ENCODE measurements at regions not wholly inside any gene's neighbourhood (a gene's known extent, or its start where the extent isn't known, plus 50 kb on each side); places are given as distances from the start of the nearest gene placed in this dataset.
"Not testable (repeated sequence)": the region's sequence is repeated elsewhere in the genome, so short reads cannot be mapped to it uniquely, and the experiment has no call there.

- H3K36me3 ChIP-seq: no peaks in the 10 kb centered on the region
- H3K4me1 ChIP-seq: no peaks in the 10 kb centered on the region
- H3K9me3 ChIP-seq (replicated peaks): no peaks in the 10 kb centered on the region
- no peak overlapping the region for H3K27ac ChIP-seq
- no peak overlapping the region for H3K4me3 ChIP-seq
- H3K27me3 ChIP-seq: no peaks in the 10 kb centered on the region
- no peak for DNase-seq
Observed at GRCh38 chr1:181206513-181206912, 118.0 kb downstream of the IER5 start.

DNA sequence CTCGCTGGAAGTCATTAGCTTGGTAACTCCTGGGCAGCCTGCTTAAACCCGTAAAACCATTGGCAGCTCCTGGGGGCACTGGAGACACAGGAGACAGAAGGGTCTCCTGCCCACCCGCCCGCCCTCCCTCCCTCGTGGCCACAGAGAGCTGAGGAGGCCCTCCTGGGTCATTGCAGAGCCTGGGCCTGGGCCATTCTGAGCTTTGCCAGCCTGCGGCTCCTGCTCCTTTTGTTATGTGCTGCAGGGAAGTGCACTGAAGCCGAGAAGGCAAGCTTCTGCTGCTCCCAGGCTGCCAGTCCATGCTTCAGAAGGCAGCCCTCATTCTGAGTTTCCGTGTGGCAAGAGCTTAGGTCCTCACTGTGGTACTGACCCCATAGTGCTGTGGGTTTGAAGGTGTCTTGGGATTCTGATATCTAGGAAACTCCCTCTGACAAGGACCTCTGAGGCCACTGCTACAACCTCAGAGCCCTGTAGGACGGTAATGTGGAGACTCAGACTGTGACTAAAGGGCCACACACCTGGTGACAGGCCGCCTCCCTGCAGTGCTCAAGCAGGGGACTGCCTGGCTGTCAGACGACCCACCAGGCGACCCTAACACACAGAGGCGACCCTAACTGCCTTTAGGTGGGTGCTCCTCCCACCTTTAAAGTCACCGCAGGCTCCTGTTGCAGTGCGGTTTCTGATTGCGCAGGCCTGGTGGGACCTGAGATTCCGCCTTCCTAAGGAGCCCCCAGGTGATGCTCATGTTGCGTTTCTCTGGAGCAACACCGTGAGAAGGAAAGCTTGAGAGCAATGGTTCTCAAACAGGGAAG is 118.7 kb downstream of the IER5 start:
- no peak overlapping the region for H3K27ac ChIP-seq
- no peaks in the 10 kb centered on the region for H3K36me3 ChIP-seq
- H3K4me3 ChIP-seq: no peak overlapping the region
- no peaks in the 10 kb centered on the region for H3K9me3 ChIP-seq (replicated peaks)
- no peaks in the 10 kb centered on the region for H3K4me1 ChIP-seq
- DNase-seq: no peak
- H3K27me3 ChIP-seq: no peaks in the 10 kb centered on the region

GRCh38 chr1:181208083-181208482 is 119.6 kb downstream of the IER5 start:
- Histone ChIP-seq H3K4me1 (no peaks in the 10 kb centered on the region), H3K27ac (no peak overlapping the region), H3K27me3 (peaks cover 4% of the 10 kb centered on the region; the same call in 1 of the 2 replicates), H3K4me3 (no peak overlapping the region), H3K36me3 (no peaks in the 10 kb centered on the region), H3K9me3 (replicated peaks) (no peaks in the 10 kb centered on the region)
- DNase-seq: no peak

DNA sequence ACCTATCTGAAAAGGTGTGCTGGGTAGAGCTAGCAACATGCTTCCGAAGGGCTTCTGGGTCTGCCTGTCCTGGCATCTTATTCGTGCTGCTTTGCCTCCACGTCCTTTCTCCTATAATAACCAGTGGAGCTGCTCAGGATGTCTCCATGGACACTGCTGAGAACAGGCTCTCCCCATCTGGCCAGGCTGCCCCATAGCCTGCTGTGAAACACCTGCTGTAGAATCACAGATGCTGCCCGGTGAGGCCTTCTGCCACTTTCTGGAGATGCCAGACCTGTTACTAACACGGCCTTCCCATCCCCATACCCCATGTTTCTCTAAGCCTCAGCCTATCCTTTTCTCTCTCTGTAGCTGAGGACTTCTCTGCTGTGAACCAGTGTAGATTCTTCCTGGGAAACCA is 120.5 kb downstream of the IER5 start:
- no peaks in the 10 kb centered on the region for H3K4me1 ChIP-seq
- DNase-seq: no peak
- H3K9me3 ChIP-seq (replicated peaks): no peaks in the 10 kb centered on the region
- H3K27ac ChIP-seq: no peak overlapping the region
- peaks cover 4% of the 10 kb centered on the region; the same call in 1 of the 2 replicates for H3K27me3 ChIP-seq
- no peak overlapping the region for H3K4me3 ChIP-seq
- no peaks in the 10 kb centered on the region for H3K36me3 ChIP-seq

DNA sequence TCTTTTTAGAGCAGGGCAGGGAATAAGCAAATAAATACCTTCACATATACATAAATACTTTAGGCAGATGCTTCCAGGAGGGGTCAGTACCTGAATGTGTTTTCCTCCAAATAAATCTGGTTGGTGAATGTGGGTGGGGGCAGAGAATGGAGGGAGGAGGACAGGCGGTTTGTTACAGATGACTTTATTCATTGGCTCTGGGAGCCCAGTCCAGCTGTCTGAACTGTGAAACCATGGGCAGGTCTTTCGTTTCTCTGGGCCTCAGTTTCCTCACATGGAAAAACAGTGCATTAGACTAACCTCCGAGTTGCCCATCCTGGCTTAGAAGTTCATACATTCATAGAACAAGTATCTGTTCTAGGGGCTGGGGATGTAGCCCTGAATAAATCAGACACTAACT is 124.6 kb downstream of the IER5 start:
- no peaks in the 10 kb centered on the region for H3K36me3 ChIP-seq
- no peaks in the 10 kb centered on the region for H3K4me1 ChIP-seq
- H3K27ac ChIP-seq: no peak overlapping the region
- H3K4me3 ChIP-seq: no peak overlapping the region
- no peak for DNase-seq
- H3K27me3 ChIP-seq: peaks cover 4% of the 10 kb centered on the region; the same call in 1 of the 2 replicates
- no peaks in the 10 kb centered on the region for H3K9me3 ChIP-seq (replicated peaks)

- Histone ChIP-seq H3K4me3 (no peak overlapping the region), H3K36me3 (no peaks in the 10 kb centered on the region), H3K9me3 (replicated peaks) (no peaks in the 10 kb centered on the region), H3K27me3 (peaks cover 4% of the 10 kb centered on the region; the same call in 1 of the 2 replicates), H3K27ac (no peak overlapping the region), H3K4me1 (no peaks in the 10 kb centered on the region)
- DNase-seq: no peak
Observed at GRCh38 chr1:181216591-181216994, 128.1 kb downstream of the IER5 start.

GRCh38 chr1:181219938-181220337 is 131.4 kb downstream of the IER5 start:
- Histone ChIP-seq H3K27ac (no peak overlapping the region), H3K9me3 (replicated peaks) (no peaks in the 10 kb centered on the region), H3K36me3 (no peaks in the 10 kb centered on the region), H3K4me3 (no peak overlapping the region), H3K27me3 (no peaks in the 10 kb centered on the region), H3K4me1 (no peaks in the 10 kb centered on the region)
- no peak for DNase-seq

DNA sequence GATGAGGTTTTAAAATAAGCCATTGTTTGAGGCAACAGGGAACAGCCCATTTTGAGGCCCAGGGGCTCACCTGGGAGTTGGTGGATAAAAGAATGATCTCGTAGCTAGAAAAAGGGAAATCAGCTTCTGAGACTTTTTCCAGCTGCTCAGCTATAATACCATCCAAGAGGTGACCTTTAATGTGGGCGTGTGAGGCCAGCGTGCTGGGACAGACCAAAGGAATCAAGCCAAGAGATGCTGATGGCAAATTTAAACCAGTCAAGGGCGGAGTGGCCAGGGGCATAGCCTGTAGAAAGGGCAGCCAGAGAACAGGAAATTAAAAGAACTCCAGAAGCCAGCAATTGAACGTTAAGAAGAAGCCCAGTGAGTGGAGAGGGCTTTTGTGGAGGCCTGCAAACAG is 132.6 kb downstream of the IER5 start:
- no peaks in the 10 kb centered on the region for H3K27me3 ChIP-seq
- no peak overlapping the region for H3K27ac ChIP-seq
- H3K4me3 ChIP-seq: no peak overlapping the region
- no peak for DNase-seq
- no peaks in the 10 kb centered on the region for H3K4me1 ChIP-seq
- H3K36me3 ChIP-seq: no peaks in the 10 kb centered on the region
- H3K9me3 ChIP-seq (replicated peaks): no peaks in the 10 kb centered on the region

DNA sequence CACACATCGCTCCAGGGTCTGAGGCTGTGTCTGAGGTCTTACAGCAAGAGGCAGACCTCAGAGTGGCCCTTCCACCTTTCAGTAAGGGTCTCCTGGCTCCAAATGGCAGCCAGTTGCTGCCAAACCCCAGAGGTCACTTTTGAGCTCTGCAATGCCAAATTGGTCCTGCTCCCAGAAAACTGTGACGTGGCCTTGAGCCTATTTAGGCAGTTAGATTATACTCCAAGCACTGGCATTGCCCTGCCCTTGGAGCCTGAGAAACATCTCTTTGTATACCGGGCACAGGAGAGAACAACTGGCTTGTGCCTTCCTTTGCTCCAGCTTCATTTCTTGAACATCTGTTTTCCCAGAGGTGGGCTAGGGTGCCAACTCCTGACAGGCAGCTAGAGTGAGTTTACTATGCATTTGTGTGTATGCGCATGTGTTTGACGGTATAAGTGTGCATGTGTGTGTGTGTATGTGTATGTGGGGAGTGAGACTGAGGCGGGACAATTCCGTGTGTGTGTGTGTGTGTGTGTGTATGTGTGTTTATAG is 134.5 kb downstream of the IER5 start:
- no peak for DNase-seq
- Histone ChIP-seq H3K4me3 (no peak overlapping the region), H3K4me1 (no peaks in the 10 kb centered on the region), H3K36me3 (no peaks in the 10 kb centered on the region), H3K9me3 (replicated peaks) (no peaks in the 10 kb centered on the region), H3K27me3 (no peaks in the 10 kb centered on the region), H3K27ac (no peak overlapping the region)

- not testable (repeated sequence) for H3K27me3 ChIP-seq; H3K36me3 ChIP-seq; H3K27ac ChIP-seq; DNase-seq; H3K4me3 ChIP-seq; H3K9me3 ChIP-seq (replicated peaks); H3K4me1 ChIP-seq
Observed at GRCh38 chr1:181226728-181227127, 138.2 kb downstream of the IER5 start.

DNA sequence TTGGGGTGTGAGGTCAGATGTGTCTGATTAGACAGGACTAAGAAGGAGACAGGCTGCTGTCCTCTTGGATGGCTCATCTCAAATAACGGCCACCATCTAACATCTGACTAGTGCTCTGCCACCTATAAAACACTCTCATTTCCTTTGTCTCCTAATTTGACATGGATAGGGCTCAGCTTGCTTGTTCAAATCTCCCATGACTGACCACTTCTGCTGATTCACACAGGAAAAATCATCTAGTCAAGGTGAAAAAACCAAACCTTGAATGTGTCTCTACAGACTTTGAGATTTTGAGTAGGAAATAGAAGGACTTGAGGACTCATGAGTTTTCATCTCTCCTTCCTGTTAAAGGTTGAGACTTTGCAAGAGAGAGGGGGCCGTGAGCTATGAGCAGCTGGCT is 150.6 kb downstream of the IER5 start:
- Histone ChIP-seq H3K36me3 (no peaks in the 10 kb centered on the region), H3K4me1 (no peaks in the 10 kb centered on the region), H3K4me3 (no peak overlapping the region), H3K27me3 (no peaks in the 10 kb centered on the region), H3K9me3 (replicated peaks) (no peaks in the 10 kb centered on the region), H3K27ac (no peak overlapping the region)
- DNase-seq: no peak

- not testable (repeated sequence) for H3K4me3 ChIP-seq; H3K27ac ChIP-seq; H3K27me3 ChIP-seq; H3K9me3 ChIP-seq (replicated peaks); H3K4me1 ChIP-seq; H3K36me3 ChIP-seq; DNase-seq
Observed at GRCh38 chr1:181246320-181246719, 157.8 kb downstream of the IER5 start.

GRCh38 chr1:181248361-181248760 is 159.9 kb downstream of the IER5 start:
- H3K27ac ChIP-seq; H3K4me3 ChIP-seq; H3K27me3 ChIP-seq; H3K36me3 ChIP-seq; DNase-seq; H3K9me3 ChIP-seq (replicated peaks); H3K4me1 ChIP-seq: not testable (repeated sequence)

GRCh38 chr1:181249186-181249585 is 160.7 kb downstream of the IER5 start:
- H3K27ac ChIP-seq: no peak overlapping the region
- no peaks in the 10 kb centered on the region for H3K36me3 ChIP-seq
- H3K27me3 ChIP-seq: no peaks in the 10 kb centered on the region
- DNase-seq: no peak
- H3K4me3 ChIP-seq: no peak overlapping the region
- no peaks in the 10 kb centered on the region for H3K9me3 ChIP-seq (replicated peaks)
- no peaks in the 10 kb centered on the region for H3K4me1 ChIP-seq

- H3K4me1 ChIP-seq: no peaks in the 10 kb centered on the region
- H3K36me3 ChIP-seq: no peaks in the 10 kb centered on the region
- no peaks in the 10 kb centered on the region for H3K9me3 ChIP-seq (replicated peaks)
- no peak overlapping the region for H3K27ac ChIP-seq
- DNase-seq: no peak
- no peaks in the 10 kb centered on the region for H3K27me3 ChIP-seq
- H3K4me3 ChIP-seq: no peak overlapping the region
Observed at GRCh38 chr1:181250038-181250437, 161.5 kb downstream of the IER5 start.
